Muscle of leg (tissue), 3 donors: ENCODE measurements at regions not wholly inside any gene's neighbourhood (a gene's known extent, or its start where the extent isn't known, plus 50 kb on each side); places are given as distances from the start of the nearest gene placed in this dataset.
A peak's percentile ranks its signal among the peaks of the same experiment; 100 is the strongest.

ENCODE experiments used
- DNase-seq: peaks from one replicate; pipeline ENCODE4 v3.0.0; 2013
- H3K27ac ChIP-seq: one replicate; pipeline ENCODE4 v1.5.1; 2013; ENCODE audit warnings: mild to moderate bottlenecking, low read length, control low read depth
- H3K27me3 ChIP-seq: one replicate; pipeline ENCODE4 v1.6.1; 2013; ENCODE audit warnings: low read length; ENCODE audit not compliant: control insufficient read depth, insufficient read depth
- H3K36me3 ChIP-seq: one replicate; pipeline ENCODE4 v1.6.1; 2013; ENCODE audit warnings: low read length; ENCODE audit not compliant: control insufficient read depth, insufficient read depth
- H3K4me1 ChIP-seq: one replicate; pipeline ENCODE4 v1.6.1; 2013; ENCODE audit warnings: low read length; ENCODE audit not compliant: control insufficient read depth, insufficient read depth
- H3K4me3 ChIP-seq: one replicate; pipeline ENCODE4 v1.5.1; 2013; ENCODE audit warnings: low read length, control low read depth
- H3K9me3 ChIP-seq: replicated peaks from 2 replicates; pipeline ENCODE4 v1.6.1; 2013; ENCODE audit warnings: low read depth, low read length; ENCODE audit not compliant: control insufficient read depth
- WGBS: methylation state at CpG from one replicate; pipeline ENCODE4 v1.1.5; 2013; ENCODE audit warnings: missing lambda C conversion rate; ENCODE audit not compliant: insufficient coverage; 5-methylcytosine and 5-hydroxymethylcytosine counted together

GRCh38 chr4:24104158-24104565 is 214.3 kb upstream of the PPARGC1A start:
- Histone ChIP-seq H3K27ac (no peak overlapping the region), H3K4me3 (no peak overlapping the region), H3K4me1 (peaks cover 9% of the 10 kb centered on the region), H3K36me3 (no peaks in the 10 kb centered on the region), H3K27me3 (no peaks in the 10 kb centered on the region), H3K9me3 (no peaks in the 10 kb centered on the region)
- WGBS, result 17% methylated on average over 2 of the region's 6 CpGs
- DNase-seq, result peak; percentile 38

GRCh38 chr4:24103434-24104157 is 213.7 kb upstream of the PPARGC1A start:
- peak; percentile 69 for DNase-seq
- H3K27me3 ChIP-seq, result no peaks in the 10 kb centered on the region
- 33% methylated on average over 1 of the region's 15 CpGs for WGBS
- peaks cover 9% of the 10 kb centered on the region for H3K4me1 ChIP-seq
- no peaks in the 10 kb centered on the region for H3K9me3 ChIP-seq
- no peaks in the 10 kb centered on the region for H3K36me3 ChIP-seq
- no peak overlapping the region for H3K4me3 ChIP-seq
- H3K27ac ChIP-seq, result no peak overlapping the region

GRCh38 chr4:24102621-24103020 is 212.8 kb upstream of the PPARGC1A start:
- H3K4me3 ChIP-seq, result no peak overlapping the region
- H3K9me3 ChIP-seq, result no peaks in the 10 kb centered on the region
- DNase-seq, result no peak
- no peaks in the 10 kb centered on the region for H3K27me3 ChIP-seq
- no CpG with 5 or more reads among the region's 4 CpGs for WGBS
- H3K4me1 ChIP-seq, result peaks cover 9% of the 10 kb centered on the region
- no peaks in the 10 kb centered on the region for H3K36me3 ChIP-seq
- no peak overlapping the region for H3K27ac ChIP-seq

- no CpG with 5 or more reads among the region's 2 CpGs for WGBS
- no peaks in the 10 kb centered on the region for H3K27me3 ChIP-seq
- no peaks in the 10 kb centered on the region for H3K36me3 ChIP-seq
- no peaks in the 10 kb centered on the region for H3K4me1 ChIP-seq
- no peak overlapping the region for H3K27ac ChIP-seq
- no peak overlapping the region for H3K4me3 ChIP-seq
- H3K9me3 ChIP-seq, result no peaks in the 10 kb centered on the region
- DNase-seq, result no peak
Measured at GRCh38 chr4:24096603-24097002, 206.8 kb upstream of the PPARGC1A start.

GRCh38 chr4:24094726-24095125 is 204.9 kb upstream of the PPARGC1A start:
- no CpG with 5 or more reads among the region's 2 CpGs for WGBS
- Histone ChIP-seq H3K36me3 (no peaks in the 10 kb centered on the region), H3K27me3 (no peaks in the 10 kb centered on the region), H3K4me3 (no peak overlapping the region), H3K4me1 (no peaks in the 10 kb centered on the region), H3K9me3 (no peaks in the 10 kb centered on the region), H3K27ac (no peak overlapping the region)
- DNase-seq, result no peak

- DNase-seq, result no peak
- no peaks in the 10 kb centered on the region for H3K9me3 ChIP-seq
- no peaks in the 10 kb centered on the region for H3K4me1 ChIP-seq
- no peaks in the 10 kb centered on the region for H3K36me3 ChIP-seq
- no peaks in the 10 kb centered on the region for H3K27me3 ChIP-seq
- no peak overlapping the region for H3K4me3 ChIP-seq
- no peak overlapping the region for H3K27ac ChIP-seq
- WGBS, result no CpG with 5 or more reads among the region's 2 CpGs
Measured at GRCh38 chr4:24093446-24093845, 203.6 kb upstream of the PPARGC1A start.

- Histone ChIP-seq H3K27ac (no peak overlapping the region), H3K4me3 (no peak overlapping the region), H3K9me3 (no peaks in the 10 kb centered on the region), H3K27me3 (no peaks in the 10 kb centered on the region), H3K36me3 (no peaks in the 10 kb centered on the region), H3K4me1 (no peaks in the 10 kb centered on the region)
- no peak for DNase-seq
- WGBS, result 90% methylated on average over 3 of the region's 6 CpGs
Measured at GRCh38 chr4:24091639-24092233, 201.9 kb upstream of the PPARGC1A start.

GRCh38 chr4:24089851-24090534 is 200.1 kb upstream of the PPARGC1A start:
- H3K9me3 ChIP-seq, result no peaks in the 10 kb centered on the region
- no CpG with 5 or more reads among the region's 3 CpGs for WGBS

GRCh38 chr4:24080871-24081270 is 191.0 kb upstream of the PPARGC1A start:
- Histone ChIP-seq H3K4me1 (no peaks in the 10 kb centered on the region), H3K36me3 (no peaks in the 10 kb centered on the region), H3K27ac (no peak overlapping the region), H3K27me3 (no peaks in the 10 kb centered on the region), H3K9me3 (no peaks in the 10 kb centered on the region), H3K4me3 (no peak overlapping the region)
- no peak for DNase-seq
- WGBS, result no CpG with 5 or more reads among the region's 2 CpGs

More at GRCh38 chr4:24089851-24090534, 200.1 kb upstream of the PPARGC1A start:
- Histone ChIP-seq H3K4me1 (no peaks in the 10 kb centered on the region), H3K36me3 (no peaks in the 10 kb centered on the region), H3K27ac (no peak overlapping the region), H3K4me3 (no peak overlapping the region), H3K27me3 (no peaks in the 10 kb centered on the region)
- peak; percentile 22 for DNase-seq

GRCh38 chr4:24078347-24078962 is 188.6 kb upstream of the PPARGC1A start:
- Histone ChIP-seq H3K27me3 (no peaks in the 10 kb centered on the region), H3K36me3 (no peaks in the 10 kb centered on the region), H3K4me3 (no peak overlapping the region), H3K4me1 (no peaks in the 10 kb centered on the region), H3K27ac (no peak overlapping the region), H3K9me3 (no peaks in the 10 kb centered on the region)
- WGBS, result no CpG with 5 or more reads among the region's 2 CpGs
- DNase-seq, result no peak
